Upper lobe of left lung (tissue), 6 donors: ENCODE measurements at regions not wholly inside any gene's neighbourhood (a gene's known extent, or its start where the extent isn't known, plus 50 kb on each side); places are given as distances from the start of the nearest gene placed in this dataset.

Source experiments
- ATAC-seq, 2 donors: fragments of 200-7000 bp; cut with Tn5 transposase; one replicate each; pipeline ENCODE4 v1.9.1; 2022; ENCODE audit warnings: mild to moderate bottlenecking in 2 of 2, moderate library complexity in 2 of 2; ENCODE audit not compliant: low FRiP score in 2 of 2
- DNase-seq, 2 donors: peaks; one replicate each; pipeline ENCODE4 v3.0.0-alpha.2; 2019 to 2020
- H3K27ac ChIP-seq, 4 donors: fragments of 200-600 bp; sonication (generic); one replicate each; pipeline ENCODE4 v1.5.1; 2016 to 2019
- H3K27me3 ChIP-seq, 4 donors: fragments of 200-600 bp; sonication (generic); one replicate each; pipeline ENCODE4 v1.5.1; 2017 to 2019
- H3K36me3 ChIP-seq, 4 donors: fragments of 200-600 bp; sonication (generic); one replicate each; pipeline ENCODE4 v1.5.1; 2016 to 2019
- H3K4me1 ChIP-seq, 4 donors: fragments of 200-600 bp; sonication (generic); one replicate each; pipeline ENCODE4 v1.5.1; 2018 to 2019
- H3K4me3 ChIP-seq, 4 donors: fragments of 200-600 bp; sonication (generic); one replicate each; pipeline ENCODE4 v1.5.1; 2017 to 2019; ENCODE audit warnings: mild to moderate bottlenecking in 2 of 4, moderate library complexity in 1 of 4
- H3K9me3 ChIP-seq, 4 donors: fragments of 200-600 bp; sonication (generic); one replicate each; pipeline ENCODE4 v1.5.1; 2018 to 2019
- CTCF ChIP-seq, 6 experiments: fragments of 450-650 bp in 4 of 6; fragments of 200-600 bp in 2 of 6; sonication (generic) in 2 of 6; IDR thresholded peaks; one replicate each; pipeline ENCODE4 v1.5.1; 2016 to 2019; ENCODE audit warnings: antibody characterized with exemption in 6 of 6
- EP300 ChIP-seq, 4 donors: sonication (generic); formaldehyde crosslinking; IDR thresholded peaks; one replicate each; pipeline ENCODE4 v1.5.1; 2017; ENCODE audit warnings: antibody characterized with exemption in 4 of 4, control low read depth in 2 of 4
- POLR2A ChIP-seq, 4 donors: fragments of 450-650 bp; IDR thresholded peaks; one replicate each; pipeline ENCODE4 v1.5.1; 2016 to 2017; ENCODE audit warnings: antibody characterized with exemption in 4 of 4, mild to moderate bottlenecking in 2 of 4
- POLR2AphosphoS5 ChIP-seq, 2 donors: sonication (generic); formaldehyde crosslinking; IDR thresholded peaks; one replicate each; pipeline ENCODE4 v1.5.1; 2017; ENCODE audit warnings: antibody characterized with exemption in 2 of 2
- WGBS, 2 donors: methylation state at CpG; one replicate each; pipeline ENCODE4 v1.1.5; 2017 to 2018; 5-methylcytosine and 5-hydroxymethylcytosine counted together
- donor health status: DM: no; HTN: no; CAD: no; lungs with moderate emphysema.
- donor health status: DM: no; HTN: yes; CAD: no; lungs with severe emphysema.

GRCh38 chrX:35664833-35665232 is 133.3 kb upstream of the MAGEB16 start:
- no peaks in the 10 kb centered on the region for H3K27me3 ChIP-seq
- no peak for DNase-seq
- H3K4me3 ChIP-seq, result no peak overlapping the region
- 32 to 33% methylated on average over 2 of the region's 2 CpGs for WGBS, 2 donors
- H3K9me3 ChIP-seq, result no peaks in the 10 kb centered on the region
- TF ChIP-seq CTCF (IDR thresholded peaks at IDR 0.05) (no peak), POLR2AphosphoS5 (IDR thresholded peaks at IDR 0.05) (no peak), EP300 (IDR thresholded peaks at IDR 0.05) (no peak), POLR2A (IDR thresholded peaks at IDR 0.05) (no peak)
- H3K36me3 ChIP-seq, result no peaks in the 10 kb centered on the region
- no peak for ATAC-seq
- H3K4me1 ChIP-seq, result no peaks in the 10 kb centered on the region
- H3K27ac ChIP-seq, result no peak overlapping the region

- ATAC-seq, result no peak
- DNase-seq, result no peak
- no peak for TF ChIP-seq EP300 (IDR thresholded peaks at IDR 0.05)
- TF ChIP-seq POLR2A (IDR thresholded peaks at IDR 0.05), result no peak
- TF ChIP-seq CTCF (IDR thresholded peaks at IDR 0.05), result no peak
- H3K36me3 ChIP-seq, result no peaks in the 10 kb centered on the region
- no peaks in the 10 kb centered on the region for H3K9me3 ChIP-seq
- H3K4me3 ChIP-seq, result no peak overlapping the region
- no peak overlapping the region for H3K27ac ChIP-seq
- no peaks in the 10 kb centered on the region for H3K27me3 ChIP-seq
- H3K4me1 ChIP-seq, result no peaks in the 10 kb centered on the region
These were observed 132.8 kb upstream of the MAGEB16 start for GRCh38 chrX:35665311-35665710.

- WGBS, 2 donors, result 69 to 80% methylated on average over 5 of the region's 5 CpGs
- ATAC-seq (no peak), DNase-seq (no peak)
- H3K4me3 ChIP-seq, result no peak overlapping the region
- no peaks in the 10 kb centered on the region for H3K4me1 ChIP-seq
- no peaks in the 10 kb centered on the region for H3K36me3 ChIP-seq
- no peaks in the 10 kb centered on the region for H3K27me3 ChIP-seq
- H3K27ac ChIP-seq, result no peak overlapping the region
- TF ChIP-seq POLR2A (IDR thresholded peaks at IDR 0.05) (no peak), POLR2AphosphoS5 (IDR thresholded peaks at IDR 0.05) (no peak), EP300 (IDR thresholded peaks at IDR 0.05) (no peak), CTCF (IDR thresholded peaks at IDR 0.05) (no peak)
- H3K9me3 ChIP-seq, result no peaks in the 10 kb centered on the region
These were observed 127.3 kb upstream of the MAGEB16 start for GRCh38 chrX:35670889-35671288.

GRCh38 chrX:35675151-35675550 is 123.0 kb upstream of the MAGEB16 start:
- no peaks in the 10 kb centered on the region for H3K4me1 ChIP-seq
- no peaks in the 10 kb centered on the region for H3K9me3 ChIP-seq
- no peaks in the 10 kb centered on the region for H3K27me3 ChIP-seq
- TF ChIP-seq CTCF (IDR thresholded peaks at IDR 0.05) (no peak), POLR2AphosphoS5 (IDR thresholded peaks at IDR 0.05) (no peak), EP300 (IDR thresholded peaks at IDR 0.05) (no peak), POLR2A (IDR thresholded peaks at IDR 0.05) (no peak)
- WGBS, 2 donors, result 53 to 58% methylated on average over 2 of the region's 2 CpGs
- no peak for DNase-seq
- no peak for ATAC-seq
- H3K27ac ChIP-seq, result no peak overlapping the region
- H3K36me3 ChIP-seq, result no peaks in the 10 kb centered on the region
- H3K4me3 ChIP-seq, result no peak overlapping the region

- no peaks in the 10 kb centered on the region for H3K27me3 ChIP-seq
- no peaks in the 10 kb centered on the region for H3K36me3 ChIP-seq
- 92 to 93% methylated on average over 3 of the region's 3 CpGs for WGBS, 2 donors
- ATAC-seq, result no peak
- H3K9me3 ChIP-seq, result no peaks in the 10 kb centered on the region
- H3K4me3 ChIP-seq, result no peak overlapping the region
- no peaks in the 10 kb centered on the region for H3K4me1 ChIP-seq
- no peak overlapping the region for H3K27ac ChIP-seq
- no peak for DNase-seq
- TF ChIP-seq POLR2AphosphoS5 (IDR thresholded peaks at IDR 0.05), result no peak
- TF ChIP-seq POLR2A (IDR thresholded peaks at IDR 0.05), result no peak
- no peak for TF ChIP-seq EP300 (IDR thresholded peaks at IDR 0.05)
- no peak for TF ChIP-seq CTCF (IDR thresholded peaks at IDR 0.05)
These were observed 117.2 kb upstream of the MAGEB16 start for GRCh38 chrX:35680940-35681346.
